A549 (cell line): ENCODE measurements at regions not wholly inside any gene's neighbourhood (a gene's known extent, or its start where the extent isn't known, plus 50 kb on each side); places are given as distances from the start of the nearest gene placed in this dataset.

Experiments used
- ATAC-seq, 2 experiments: fragments of 200-7000 bp in 1 of 2; fragments of >200 bp in 1 of 2; cut with Nextera tagmentation in 1 of 2; cut with Tn5 transposase in 1 of 2; 3 replicates each; pipeline versions ENCODE4 v1.8.0 to v1.9.1; 2018 to 2020; ENCODE audit warnings: mild to moderate bottlenecking in 1 of 2, moderate library complexity in 1 of 2
- CTCF ChIA-PET: fragments of 300-600 bp; sonication (Branson Sonifier 250); formaldehyde crosslinking; extraction: SDS; loops from one replicate; lab custom pipeline; 2021; ENCODE audit warnings: antibody characterized with exemption, inconsistent platforms; lab: Yijun Ruan, JAX
- POLR2A ChIA-PET: fragments of 350-600 bp; formaldehyde crosslinking; extraction: SDS; loops from one replicate; lab custom pipeline; 2021; ENCODE audit warnings: antibody characterized with exemption, inconsistent platforms; lab: Yijun Ruan, JAX
- DNase-seq, 2 experiments: peaks; one replicate each; pipeline versions ENCODE4 v3.0.0 to v3.0.0-alpha.2; 2011 to 2016; ENCODE audit warnings: low read depth in 1 of 2, low spot score in 1 of 2
- FAIRE-seq: peaks from 2 replicates; lab custom pipeline; 2011; peaks lifted over from hg19 to GRCh38; lab: Jason Lieb, UNC
- H3K27ac ChIP-seq, 2 experiments: fragments of >200 bp; sonication (Bioruptor Twin); formaldehyde crosslinking; 3 replicates each; pipeline ENCODE4 v1.5.1; 2016 to 2017
- H3K4me1 ChIP-seq: fragments of >200 bp; sonication (Bioruptor Twin); formaldehyde crosslinking; 3 replicates; pipeline ENCODE4 v1.6.1; 2016
- H3K4me2 ChIP-seq: fragments of >200 bp; sonication (Bioruptor Twin); formaldehyde crosslinking; 3 replicates; pipeline ENCODE4 v1.6.1; 2016
- H3K4me3 ChIP-seq: fragments of >200 bp; sonication (Bioruptor Twin); formaldehyde crosslinking; 3 replicates; pipeline ENCODE4 v1.5.1; 2016
- H3K9me3 ChIP-seq: fragments of >200 bp; sonication (Bioruptor Twin); formaldehyde crosslinking; 3 replicates; pipeline ENCODE4 v1.6.1; 2016
- BHLHE40 ChIP-seq: IDR thresholded peaks from 2 replicates; pipeline ENCODE4 v1.6.1; 2012; ENCODE audit warnings: low read depth, low read length, inconsistent platforms
- CEBPB ChIP-seq, 2 experiments: fragments of >200 bp in 1 of 2; sonication (Bioruptor Twin) in 1 of 2; formaldehyde crosslinking in 1 of 2; IDR thresholded peaks; 2 replicates each; pipeline ENCODE4 v1.6.1; 2012 to 2016
- CHD2 ChIP-seq: fragments of 150-350 bp; IDR thresholded peaks from 2 replicates; pipeline ENCODE4 v1.6.1; 2014; ENCODE audit warnings: low read length; ENCODE audit not compliant: partially characterized antibody
- CHD4 ChIP-seq: fragments of 200-600 bp; sonication (generic); IDR thresholded peaks from 2 replicates; pipeline ENCODE4 v1.6.1; 2016; ENCODE audit warnings: antibody characterized with exemption, mild to moderate bottlenecking, borderline replicate concordance
- EHF ChIP-seq: fragments of 250-450 bp; sonication (Bioruptor Pico); IDR thresholded peaks from 2 replicates; pipeline ENCODE4 v1.5.0; 2020; ENCODE audit warnings: mild to moderate bottlenecking
- EHMT2 ChIP-seq: fragments of 200-600 bp; sonication (generic); IDR thresholded peaks from 2 replicates; pipeline ENCODE4 v1.6.1; 2016; ENCODE audit warnings: antibody characterized with exemption, low read depth, mild to moderate bottlenecking, moderate library complexity
- ESRRA ChIP-seq: fragments of 150-350 bp; IDR thresholded peaks from 2 replicates; pipeline ENCODE4 v1.6.1; 2014; ENCODE audit warnings: mild to moderate bottlenecking, low read length, borderline replicate concordance
- FOSL2 ChIP-seq, 2 experiments: fragments of 450-650 bp in 1 of 2; fragments of >200 bp in 1 of 2; sonication (Bioruptor Twin) in 1 of 2; formaldehyde crosslinking; IDR thresholded peaks; 2 replicates each; pipeline versions ENCODE4 v1.5.0 to v1.6.1; 2016 to 2020; ENCODE audit warnings: mild to moderate bottlenecking in 1 of 2, moderate library complexity in 1 of 2
- FOXS1 ChIP-seq: fragments of 250-450 bp; sonication (Bioruptor Pico); IDR thresholded peaks from 2 replicates; pipeline ENCODE4 v1.5.0; 2020; ENCODE audit warnings: mild to moderate bottlenecking, moderate library complexity
- GATA3 ChIP-seq: IDR thresholded peaks from 2 replicates; pipeline ENCODE4 v1.6.1; 2012; ENCODE audit warnings: borderline replicate concordance
- HDAC2 ChIP-seq: fragments of 200-600 bp; sonication (generic); IDR thresholded peaks from 2 replicates; pipeline ENCODE4 v1.6.1; 2016
- HEYL ChIP-seq: fragments of 250-450 bp; sonication (Bioruptor Pico); IDR thresholded peaks from 2 replicates; pipeline ENCODE4 v1.8.0; 2021; ENCODE audit warnings: mild to moderate bottlenecking, moderate library complexity
- KDM5A ChIP-seq: fragments of 200-600 bp; sonication (generic); IDR thresholded peaks from 2 replicates; pipeline ENCODE4 v1.6.1; 2016; ENCODE audit warnings: antibody characterized with exemption, mild to moderate bottlenecking
- NPAS2 ChIP-seq: fragments of 250-450 bp; sonication (Bioruptor Pico); IDR thresholded peaks from 2 replicates; pipeline ENCODE4 v1.8.0; 2022; ENCODE audit warnings: mild to moderate bottlenecking, moderate library complexity, borderline replicate concordance
- NR3C1 ChIP-seq: fragments of >200 bp; sonication (Bioruptor Twin); formaldehyde crosslinking; IDR thresholded peaks from 3 replicates; pipeline ENCODE4 v1.6.1; 2017
- POLR2AphosphoS2 ChIP-seq: conservative IDR thresholded peaks from 2 replicates; pipeline ENCODE4 v1.6.1; 2012; ENCODE audit warnings: low read length, improper control_type of control experiment, inconsistent platforms
- RARB ChIP-seq: fragments of 250-450 bp; sonication (Bioruptor Pico); IDR thresholded peaks from 2 replicates; pipeline ENCODE4 v1.8.0; 2021; ENCODE audit warnings: mild to moderate bottlenecking, moderate library complexity
- TFCP2L1 ChIP-seq: fragments of 250-450 bp; sonication (Bioruptor Pico); IDR thresholded peaks from 2 replicates; pipeline ENCODE4 v1.5.0; 2021; ENCODE audit warnings: mild to moderate bottlenecking
- WGBS: methylation state at CpG from one replicate; pipeline ENCODE4 v1.1.6; 2017; ENCODE audit errors: missing lambda C conversion rate; 5-methylcytosine and 5-hydroxymethylcytosine counted together
- TF ChIP-seq, protein P1 (sequence below): fragments of 200-600 bp; sonication (generic); IDR thresholded peaks from 2 replicates; pipeline ENCODE4 v1.6.1; 2016; ENCODE audit warnings: antibody characterized with exemption, mild to moderate bottlenecking, moderate library complexity
- TF ChIP-seq, protein P2 (sequence below): fragments of >200 bp; sonication (Bioruptor Twin); formaldehyde crosslinking; IDR thresholded peaks from 3 replicates; pipeline ENCODE4 v1.5.1; 2016
- TF ChIP-seq, protein P3 (sequence below): fragments of 450-650 bp; IDR thresholded peaks from 2 replicates; pipeline ENCODE4 v1.6.1; 2014; ENCODE audit warnings: antibody characterized with exemption
- TF ChIP-seq, protein P4 (sequence below): IDR thresholded peaks from 2 replicates; pipeline ENCODE4 v1.6.1; 2012
- TF ChIP-seq, protein P5 (sequence below): fragments of 250-450 bp; sonication (Bioruptor Pico); IDR thresholded peaks from 2 replicates; pipeline ENCODE4 v1.5.0; 2020; ENCODE audit warnings: low read depth, mild to moderate bottlenecking, moderate library complexity

DNA sequence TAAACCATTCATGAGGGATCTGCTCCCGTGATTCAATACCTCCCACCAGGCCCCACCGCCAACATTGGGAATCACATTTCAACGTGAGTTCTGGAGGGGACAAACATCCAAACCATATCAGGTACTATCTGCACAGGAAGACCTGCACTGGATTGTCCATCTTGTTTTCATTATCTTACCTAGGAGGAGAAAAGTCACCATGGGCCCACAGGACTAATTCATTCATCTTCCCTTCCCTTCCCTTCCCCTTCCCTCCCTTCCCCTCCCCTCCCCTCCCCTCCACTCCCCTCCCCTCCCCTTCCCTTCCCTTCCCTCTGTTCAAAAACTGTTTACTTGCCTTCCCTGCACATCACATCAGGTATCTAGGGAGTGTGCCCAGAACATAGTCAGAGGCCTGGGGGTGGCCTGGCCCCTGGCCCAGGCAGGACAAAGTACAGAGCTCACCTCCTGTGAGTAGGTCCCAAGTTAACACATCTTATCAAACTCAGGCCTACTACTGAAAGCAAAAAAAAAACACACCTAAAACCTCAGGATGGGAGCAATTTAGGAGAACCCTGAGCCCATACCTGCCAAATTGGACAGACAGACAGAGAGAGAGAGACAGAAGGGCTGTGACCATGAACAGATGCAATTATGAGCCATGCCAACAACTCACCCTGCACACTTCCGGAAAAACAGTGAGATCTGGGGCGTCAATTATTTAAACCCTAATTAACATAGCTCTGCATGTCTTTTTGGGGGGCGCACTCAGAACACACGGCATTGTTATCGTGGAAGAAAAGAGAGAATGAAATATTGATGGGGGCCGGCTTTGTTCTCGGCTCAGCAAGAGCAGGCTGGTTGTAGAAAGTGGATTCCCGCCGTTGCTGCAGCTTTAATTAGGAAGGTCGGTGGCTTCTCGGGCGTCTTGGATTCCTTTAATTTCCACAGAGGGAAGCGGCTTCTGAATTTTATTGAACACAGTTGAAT lies 151.2 kb downstream of the IRX5 start:
- 59% methylated on average over 16 of the region's 16 CpGs for WGBS
- H3K27ac ChIP-seq = no peak overlapping the region

DNA sequence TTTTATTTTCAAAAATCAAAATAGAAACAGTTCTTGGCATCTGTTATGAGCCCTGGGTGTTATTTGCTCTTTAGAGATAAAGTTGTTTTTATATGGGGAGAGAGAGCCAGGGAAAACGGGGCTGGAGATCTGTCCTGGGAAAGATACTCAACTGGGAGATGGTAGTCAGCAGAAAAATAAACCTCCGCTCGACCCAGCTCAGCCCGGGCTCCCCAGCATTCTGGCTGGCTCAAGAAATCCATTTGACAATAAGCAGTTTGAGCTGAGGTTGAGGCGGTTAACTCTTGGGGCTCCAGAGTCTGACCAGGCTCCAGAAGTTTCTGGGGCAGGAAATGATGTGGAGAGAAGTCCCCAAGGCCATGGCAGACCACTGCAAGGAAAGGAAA lies 151.9 kb downstream of the IRX5 start:
- no peak overlapping the region for H3K4me3 ChIP-seq
- no peaks in the 10 kb centered on the region for H3K4me1 ChIP-seq
- WGBS = 33% methylated on average over 5 of the region's 5 CpGs
- ChIA-PET CTCF (no interaction called here), POLR2A (no interaction called here)
- DNase-seq = no peak
- no peak overlapping the region for H3K4me2 ChIP-seq
- H3K9me3 ChIP-seq = no peaks in the 10 kb centered on the region; the same call in 2 of the 3 replicates
- H3K27ac ChIP-seq = no peak overlapping the region
- ATAC-seq = no peak
- TF ChIP-seq ESRRA = no peak
- TF ChIP-seq POLR2AphosphoS2 = no peak
- TF ChIP-seq, protein P1, sequence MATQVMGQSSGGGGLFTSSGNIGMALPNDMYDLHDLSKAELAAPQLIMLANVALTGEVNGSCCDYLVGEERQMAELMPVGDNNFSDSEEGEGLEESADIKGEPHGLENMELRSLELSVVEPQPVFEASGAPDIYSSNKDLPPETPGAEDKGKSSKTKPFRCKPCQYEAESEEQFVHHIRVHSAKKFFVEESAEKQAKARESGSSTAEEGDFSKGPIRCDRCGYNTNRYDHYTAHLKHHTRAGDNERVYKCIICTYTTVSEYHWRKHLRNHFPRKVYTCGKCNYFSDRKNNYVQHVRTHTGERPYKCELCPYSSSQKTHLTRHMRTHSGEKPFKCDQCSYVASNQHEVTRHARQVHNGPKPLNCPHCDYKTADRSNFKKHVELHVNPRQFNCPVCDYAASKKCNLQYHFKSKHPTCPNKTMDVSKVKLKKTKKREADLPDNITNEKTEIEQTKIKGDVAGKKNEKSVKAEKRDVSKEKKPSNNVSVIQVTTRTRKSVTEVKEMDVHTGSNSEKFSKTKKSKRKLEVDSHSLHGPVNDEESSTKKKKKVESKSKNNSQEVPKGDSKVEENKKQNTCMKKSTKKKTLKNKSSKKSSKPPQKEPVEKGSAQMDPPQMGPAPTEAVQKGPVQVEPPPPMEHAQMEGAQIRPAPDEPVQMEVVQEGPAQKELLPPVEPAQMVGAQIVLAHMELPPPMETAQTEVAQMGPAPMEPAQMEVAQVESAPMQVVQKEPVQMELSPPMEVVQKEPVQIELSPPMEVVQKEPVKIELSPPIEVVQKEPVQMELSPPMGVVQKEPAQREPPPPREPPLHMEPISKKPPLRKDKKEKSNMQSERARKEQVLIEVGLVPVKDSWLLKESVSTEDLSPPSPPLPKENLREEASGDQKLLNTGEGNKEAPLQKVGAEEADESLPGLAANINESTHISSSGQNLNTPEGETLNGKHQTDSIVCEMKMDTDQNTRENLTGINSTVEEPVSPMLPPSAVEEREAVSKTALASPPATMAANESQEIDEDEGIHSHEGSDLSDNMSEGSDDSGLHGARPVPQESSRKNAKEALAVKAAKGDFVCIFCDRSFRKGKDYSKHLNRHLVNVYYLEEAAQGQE = no peak
- no peak for FAIRE-seq

More for the DNA sequence above, 151.2 kb downstream of the IRX5 start:
- CTCF ChIA-PET = no interaction called here
- TF ChIP-seq KDM5A (no peak), BHLHE40 (no peak), FOXS1 (no peak), GATA3 (no peak)
- TF ChIP-seq, all 56 proteins: peak for 0
- POLR2A ChIA-PET = no interaction called here
- no peak overlapping the region for H3K4me2 ChIP-seq
- no peaks in the 10 kb centered on the region for H3K4me1 ChIP-seq
- no peak overlapping the region for H3K4me3 ChIP-seq
- DNase-seq = no peak
- H3K9me3 ChIP-seq = no peaks in the 10 kb centered on the region; the same call in 2 of the 3 replicates
- ATAC-seq = no peak
- no peak for FAIRE-seq

DNA sequence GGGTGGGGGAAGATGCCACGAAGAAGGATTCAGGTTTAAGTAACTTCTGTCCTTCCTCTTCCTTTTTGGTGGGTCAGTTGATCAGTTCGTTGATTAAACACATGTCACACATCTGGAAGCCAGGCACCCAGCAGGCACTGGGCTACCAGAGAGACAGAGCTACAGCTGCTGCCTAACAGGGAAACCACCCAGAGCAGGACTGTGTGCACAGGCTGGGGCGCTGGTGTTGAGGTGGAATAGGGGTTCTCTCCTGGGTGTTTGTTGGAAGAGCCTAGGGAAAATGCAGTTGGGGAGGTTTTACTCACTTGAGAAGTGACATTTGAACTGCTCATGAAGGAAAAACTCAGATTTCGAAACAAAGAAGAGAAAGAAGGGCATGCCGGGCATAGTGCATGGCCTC lies 152.4 kb downstream of the IRX5 start:
- FAIRE-seq (no peak), DNase-seq (no peak), ATAC-seq (no peak)
- ChIA-PET CTCF (no interaction called here), POLR2A (no interaction called here)
- no peak overlapping the region for H3K27ac ChIP-seq
- H3K9me3 ChIP-seq = no peaks in the 10 kb centered on the region
- no peak overlapping the region for H3K4me3 ChIP-seq
- 18% methylated on average over 5 of the region's 5 CpGs for WGBS
- H3K4me1 ChIP-seq = no peaks in the 10 kb centered on the region
- H3K4me2 ChIP-seq = no peak overlapping the region
- TF ChIP-seq, protein P2, sequence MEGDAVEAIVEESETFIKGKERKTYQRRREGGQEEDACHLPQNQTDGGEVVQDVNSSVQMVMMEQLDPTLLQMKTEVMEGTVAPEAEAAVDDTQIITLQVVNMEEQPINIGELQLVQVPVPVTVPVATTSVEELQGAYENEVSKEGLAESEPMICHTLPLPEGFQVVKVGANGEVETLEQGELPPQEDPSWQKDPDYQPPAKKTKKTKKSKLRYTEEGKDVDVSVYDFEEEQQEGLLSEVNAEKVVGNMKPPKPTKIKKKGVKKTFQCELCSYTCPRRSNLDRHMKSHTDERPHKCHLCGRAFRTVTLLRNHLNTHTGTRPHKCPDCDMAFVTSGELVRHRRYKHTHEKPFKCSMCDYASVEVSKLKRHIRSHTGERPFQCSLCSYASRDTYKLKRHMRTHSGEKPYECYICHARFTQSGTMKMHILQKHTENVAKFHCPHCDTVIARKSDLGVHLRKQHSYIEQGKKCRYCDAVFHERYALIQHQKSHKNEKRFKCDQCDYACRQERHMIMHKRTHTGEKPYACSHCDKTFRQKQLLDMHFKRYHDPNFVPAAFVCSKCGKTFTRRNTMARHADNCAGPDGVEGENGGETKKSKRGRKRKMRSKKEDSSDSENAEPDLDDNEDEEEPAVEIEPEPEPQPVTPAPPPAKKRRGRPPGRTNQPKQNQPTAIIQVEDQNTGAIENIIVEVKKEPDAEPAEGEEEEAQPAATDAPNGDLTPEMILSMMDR = no peak
- no peak for TF ChIP-seq BHLHE40
- TF ChIP-seq, protein P3, sequence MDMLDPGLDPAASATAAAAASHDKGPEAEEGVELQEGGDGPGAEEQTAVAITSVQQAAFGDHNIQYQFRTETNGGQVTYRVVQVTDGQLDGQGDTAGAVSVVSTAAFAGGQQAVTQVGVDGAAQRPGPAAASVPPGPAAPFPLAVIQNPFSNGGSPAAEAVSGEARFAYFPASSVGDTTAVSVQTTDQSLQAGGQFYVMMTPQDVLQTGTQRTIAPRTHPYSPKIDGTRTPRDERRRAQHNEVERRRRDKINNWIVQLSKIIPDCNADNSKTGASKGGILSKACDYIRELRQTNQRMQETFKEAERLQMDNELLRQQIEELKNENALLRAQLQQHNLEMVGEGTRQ = no peak
- TF ChIP-seq CHD2 = no peak
- TF ChIP-seq HDAC2 = no peak
- TF ChIP-seq TFCP2L1 (CRISPR knock-in tag) = no peak
- TF ChIP-seq, protein P4, sequence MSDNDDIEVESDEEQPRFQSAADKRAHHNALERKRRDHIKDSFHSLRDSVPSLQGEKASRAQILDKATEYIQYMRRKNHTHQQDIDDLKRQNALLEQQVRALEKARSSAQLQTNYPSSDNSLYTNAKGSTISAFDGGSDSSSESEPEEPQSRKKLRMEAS = no peak
- no peak for TF ChIP-seq EHF (CRISPR knock-in tag)
- TF ChIP-seq FOSL2 (IDR thresholded peaks at IDR 0.05) = no peak
- no peak for TF ChIP-seq FOSL2 (CRISPR knock-in tag; IDR thresholded peaks at IDR 0.05)
- TF ChIP-seq, protein P5, sequence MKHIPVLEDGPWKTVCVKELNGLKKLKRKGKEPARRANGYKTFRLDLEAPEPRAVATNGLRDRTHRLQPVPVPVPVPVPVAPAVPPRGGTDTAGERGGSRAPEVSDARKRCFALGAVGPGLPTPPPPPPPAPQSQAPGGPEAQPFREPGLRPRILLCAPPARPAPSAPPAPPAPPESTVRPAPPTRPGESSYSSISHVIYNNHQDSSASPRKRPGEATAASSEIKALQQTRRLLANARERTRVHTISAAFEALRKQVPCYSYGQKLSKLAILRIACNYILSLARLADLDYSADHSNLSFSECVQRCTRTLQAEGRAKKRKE (CRISPR knock-in tag) = no peak
- no peak for TF ChIP-seq RARB (CRISPR knock-in tag)
- TF ChIP-seq KDM5A = no peak
- TF ChIP-seq HEYL (CRISPR knock-in tag) = no peak
- TF ChIP-seq ESRRA = no peak
- no peak for TF ChIP-seq NR3C1
- no peak for TF ChIP-seq CHD4
- no peak for TF ChIP-seq EHMT2
- TF ChIP-seq NPAS2 (CRISPR knock-in tag) = no peak
- TF ChIP-seq CEBPB (IDR thresholded peaks at IDR 0.05) = no peak
